NCI-H1092 treated with DMSO at 0.1 percent for 48 hours (cell line): ENCODE measurements at regions not wholly inside any gene's neighbourhood (a gene's known extent, or its start where the extent isn't known, plus 50 kb on each side); places are given as distances from the start of the nearest gene placed in this dataset.

Experiments used
- DNase-seq: peaks from one replicate; lab custom pipeline; 2025; lab: John Stamatoyannopoulos, UW

DNA sequence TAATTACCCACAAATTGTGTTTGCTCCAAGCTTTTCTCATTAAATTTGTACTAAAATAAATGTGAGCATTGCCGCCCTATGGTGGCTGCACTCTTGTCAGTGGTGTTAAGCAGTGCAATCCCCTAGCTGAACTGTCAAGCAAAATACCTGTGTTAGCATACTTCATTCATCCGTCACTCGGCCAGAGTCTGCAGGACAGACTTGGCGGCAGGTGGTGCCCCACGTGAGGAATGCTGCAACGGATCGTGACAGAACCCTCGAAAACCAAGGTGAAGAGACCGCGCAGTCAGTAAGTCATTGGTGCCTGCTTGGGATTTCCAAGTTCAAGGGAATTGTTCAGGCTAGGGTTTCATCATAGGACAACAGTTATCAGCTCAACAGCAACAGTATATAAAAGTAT is 1592.1 kb upstream of the TENM4 start:
- DNase-seq = no peak

DNA sequence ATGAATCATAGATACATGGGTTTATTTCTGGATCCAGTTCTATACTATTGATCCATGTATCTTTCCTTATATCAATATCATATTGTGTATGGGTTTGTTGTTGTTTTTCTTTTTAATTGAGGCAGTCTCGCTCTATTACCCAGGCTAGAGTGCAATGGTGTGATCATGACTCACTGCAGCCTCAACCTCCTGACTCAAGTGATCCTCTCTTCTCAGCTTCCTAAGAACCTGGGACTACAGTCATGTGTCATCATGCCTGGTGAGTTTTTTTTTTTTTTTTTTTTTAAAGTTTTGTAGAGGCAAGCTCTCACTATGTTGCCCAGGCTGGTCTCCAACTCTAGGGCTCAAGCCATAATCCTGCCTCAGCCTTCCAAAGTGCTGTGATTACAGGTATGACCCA is 1589.4 kb upstream of the TENM4 start:
- DNase-seq = no peak

GRCh38 chr11:81026032-81026431 is 1585.2 kb upstream of the TENM4 start:
- no peak for DNase-seq

- no peak for DNase-seq
Observed at GRCh38 chr11:81022057-81022456, 1581.2 kb upstream of the TENM4 start.

DNA sequence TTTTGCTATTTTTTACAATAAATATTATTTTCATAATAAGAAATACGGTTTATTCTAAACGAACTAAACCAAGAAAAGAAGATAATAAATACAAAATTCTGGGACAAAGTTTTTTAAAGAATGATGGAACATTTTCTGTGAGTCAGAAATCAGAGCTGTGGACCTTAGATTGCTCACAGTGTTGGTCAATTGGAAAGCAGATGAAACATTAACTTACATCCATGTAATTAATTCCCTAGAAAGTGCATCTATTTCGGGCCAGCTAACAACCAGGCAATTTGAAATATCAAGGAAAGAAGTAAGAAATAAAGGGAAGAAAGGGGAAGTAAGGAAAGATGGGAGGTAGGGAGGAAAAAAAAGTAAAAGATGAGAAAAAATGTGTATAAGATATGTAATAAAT is 1569.8 kb upstream of the TENM4 start:
- no peak for DNase-seq

GRCh38 chr11:81007046-81007445 is 1566.2 kb upstream of the TENM4 start:
- DNase-seq = peak; percentile 9

DNA sequence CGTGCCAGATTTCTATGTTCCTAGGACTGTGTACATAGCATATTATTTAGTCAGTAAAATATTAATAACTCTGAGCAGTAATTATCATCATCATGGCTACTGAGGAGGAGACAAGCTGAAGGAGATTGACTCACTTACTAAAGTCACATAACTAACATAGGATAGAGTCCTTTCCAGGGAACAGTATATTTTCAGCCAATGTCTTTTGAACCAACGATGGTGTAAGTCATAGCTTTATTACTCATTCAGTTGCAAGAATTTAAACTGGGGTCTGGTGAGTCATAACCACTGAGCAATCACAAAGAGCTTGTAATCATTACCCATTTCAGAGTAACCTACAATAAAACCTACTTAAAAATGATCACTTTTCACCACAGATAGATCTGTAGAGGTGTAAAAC is 1564.8 kb upstream of the TENM4 start:
- DNase-seq = no peak

- DNase-seq = no peak
Observed at GRCh38 chr11:81004576-81004975, 1563.7 kb upstream of the TENM4 start.

GRCh38 chr11:81002374-81002773 is 1561.5 kb upstream of the TENM4 start:
- no peak for DNase-seq

DNA sequence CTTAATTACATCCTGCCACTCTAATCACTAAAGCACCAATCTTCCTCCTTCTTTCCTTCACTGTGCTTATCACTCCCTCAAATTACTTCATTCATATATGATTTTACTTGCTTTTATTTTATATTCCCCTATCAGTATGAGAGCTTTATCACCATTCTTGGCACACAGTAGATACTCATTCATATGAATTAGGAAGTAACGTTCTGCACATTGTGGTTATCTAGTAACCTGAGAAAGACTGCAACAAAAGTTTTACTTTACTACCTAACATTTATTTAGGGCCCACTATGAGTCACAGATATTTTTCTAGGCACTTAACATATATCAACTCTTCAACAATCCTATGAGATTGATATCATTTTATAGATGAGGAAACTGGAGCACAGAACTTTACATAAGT is 1559.9 kb upstream of the TENM4 start:
- no peak for DNase-seq

- no peak for DNase-seq
Observed at GRCh38 chr11:81000334-81000733, 1559.5 kb upstream of the TENM4 start.

DNA sequence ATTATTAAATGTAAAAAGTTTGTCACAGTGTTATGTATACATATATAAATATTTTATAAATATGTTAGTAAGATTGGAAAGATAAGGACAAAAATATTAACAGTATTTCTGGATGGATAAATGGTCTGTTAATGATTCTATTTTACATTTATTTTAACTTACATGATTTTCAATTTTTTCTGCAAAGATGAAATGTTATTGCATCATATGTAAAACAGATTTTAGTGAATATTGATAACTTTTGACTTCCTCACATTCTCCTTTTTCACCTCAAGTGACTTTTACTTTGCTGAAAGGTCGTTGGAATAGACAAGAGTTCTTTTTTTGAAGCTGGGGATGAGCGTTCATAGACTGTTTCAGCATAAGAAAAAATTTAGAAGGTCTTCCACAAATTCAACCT is 1554.7 kb upstream of the TENM4 start:
- DNase-seq = no peak

DNA sequence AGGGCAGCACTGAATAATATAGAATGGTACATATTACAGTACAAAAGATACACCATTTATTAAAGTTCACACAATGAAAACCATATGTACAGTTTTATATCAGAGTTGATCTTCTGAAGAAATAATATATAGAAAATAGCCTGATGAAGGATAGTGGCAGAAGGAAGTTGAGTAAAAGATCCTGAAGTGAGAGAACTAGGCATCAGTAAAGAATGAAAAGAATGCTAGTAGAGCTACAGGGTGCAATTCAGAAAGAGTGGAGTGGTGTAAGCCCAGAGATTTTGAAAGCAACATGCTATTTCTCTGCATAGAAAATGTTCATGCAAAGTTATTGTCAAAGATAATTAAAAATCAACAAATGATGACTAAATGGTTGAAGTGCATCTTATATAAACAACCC is 1552.7 kb upstream of the TENM4 start:
- no peak for DNase-seq

GRCh38 chr11:80990885-80991284 is 1550.1 kb upstream of the TENM4 start:
- no peak for DNase-seq

- DNase-seq = no peak
Observed at GRCh38 chr11:80987171-80987570, 1546.3 kb upstream of the TENM4 start.

DNA sequence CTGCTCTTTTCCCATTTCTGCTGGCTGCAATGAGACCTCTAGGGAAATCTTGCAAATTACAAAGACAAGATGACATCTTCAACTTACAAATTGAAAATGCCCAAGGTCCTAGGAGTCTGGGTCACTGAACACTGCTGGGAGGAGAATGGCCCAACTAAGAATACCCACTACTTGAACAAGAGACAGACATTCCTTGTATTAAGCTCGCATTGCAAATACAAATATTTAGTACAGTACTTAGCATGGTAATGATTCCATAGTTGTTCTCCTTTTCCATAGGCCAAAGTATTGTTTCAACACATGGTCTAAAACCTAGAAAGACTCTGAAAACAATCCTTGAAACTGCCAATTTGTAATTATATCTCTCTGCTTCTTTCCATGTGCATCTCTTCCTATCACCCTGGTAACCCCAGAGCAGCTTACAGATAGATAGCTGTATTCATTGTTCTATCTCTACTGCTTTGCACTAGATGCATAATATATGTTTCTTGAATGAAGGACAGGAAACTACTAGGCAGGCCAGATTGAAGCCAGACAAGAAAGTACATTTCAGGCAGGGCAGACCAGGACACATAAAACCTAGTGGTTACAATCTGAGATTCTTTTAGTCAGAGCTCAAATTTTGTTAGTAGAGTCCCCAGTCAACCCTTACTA is 1545.7 kb upstream of the TENM4 start:
- DNase-seq = no peak

DNA sequence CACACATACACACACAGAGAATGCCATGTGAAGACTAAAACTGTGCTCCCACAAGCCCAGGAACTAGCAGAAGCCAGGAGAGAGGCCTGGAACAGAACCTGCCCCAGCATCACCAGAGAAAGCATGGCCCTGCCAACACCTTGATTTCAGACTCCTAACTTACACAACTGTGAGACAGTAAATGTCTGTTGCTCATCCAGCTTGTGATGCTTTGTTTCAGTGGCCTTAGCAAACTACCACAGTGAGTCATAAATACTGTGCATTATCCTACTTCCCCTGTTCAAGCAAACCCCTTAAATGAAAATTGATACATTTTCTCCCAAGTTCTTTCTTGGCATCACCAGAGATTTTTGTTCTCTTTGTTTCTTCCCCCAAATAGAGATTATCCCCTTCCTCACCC is 1539.4 kb upstream of the TENM4 start:
- DNase-seq = no peak

GRCh38 chr11:80973786-80974185 is 1533.0 kb upstream of the TENM4 start:
- DNase-seq = no peak

DNA sequence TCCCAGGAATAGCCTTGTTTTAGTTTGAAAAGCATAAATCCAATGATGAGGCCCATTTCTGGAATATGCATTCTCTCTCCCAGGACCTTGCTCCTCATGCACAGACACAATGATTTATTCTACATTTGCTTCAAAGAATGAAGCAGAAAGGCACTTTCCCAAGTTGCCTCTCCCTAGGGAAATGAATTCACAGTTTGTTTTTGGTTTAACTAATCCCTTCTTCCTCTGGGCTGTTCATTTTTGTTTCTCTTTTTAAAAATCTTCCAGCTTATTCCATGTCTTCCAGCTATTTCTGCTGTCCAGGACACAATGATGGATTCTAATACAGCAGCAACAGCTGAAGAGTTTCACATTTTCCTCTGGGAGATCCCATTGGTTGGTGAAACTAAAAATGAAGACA is 1529.2 kb upstream of the TENM4 start:
- no peak for DNase-seq

DNA sequence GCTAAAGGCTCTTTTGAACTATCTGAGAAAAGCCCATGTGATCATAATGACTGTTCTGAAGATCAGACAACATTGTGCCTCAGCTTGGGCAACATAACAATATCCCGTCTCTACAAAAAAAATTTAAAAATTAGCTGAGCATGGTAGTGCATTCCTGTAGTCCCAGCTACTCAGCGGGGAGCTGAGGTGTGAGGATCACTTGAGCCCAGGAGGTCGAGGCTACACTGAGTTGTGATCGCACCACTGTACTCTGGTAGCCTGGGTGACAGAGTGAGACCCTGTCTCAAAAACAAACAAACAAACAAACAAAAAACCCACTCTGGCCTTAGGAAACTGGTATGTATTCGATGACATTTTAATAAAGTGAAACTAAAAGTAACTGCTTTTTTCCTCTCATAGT is 1526.8 kb upstream of the TENM4 start:
- no peak for DNase-seq

DNA sequence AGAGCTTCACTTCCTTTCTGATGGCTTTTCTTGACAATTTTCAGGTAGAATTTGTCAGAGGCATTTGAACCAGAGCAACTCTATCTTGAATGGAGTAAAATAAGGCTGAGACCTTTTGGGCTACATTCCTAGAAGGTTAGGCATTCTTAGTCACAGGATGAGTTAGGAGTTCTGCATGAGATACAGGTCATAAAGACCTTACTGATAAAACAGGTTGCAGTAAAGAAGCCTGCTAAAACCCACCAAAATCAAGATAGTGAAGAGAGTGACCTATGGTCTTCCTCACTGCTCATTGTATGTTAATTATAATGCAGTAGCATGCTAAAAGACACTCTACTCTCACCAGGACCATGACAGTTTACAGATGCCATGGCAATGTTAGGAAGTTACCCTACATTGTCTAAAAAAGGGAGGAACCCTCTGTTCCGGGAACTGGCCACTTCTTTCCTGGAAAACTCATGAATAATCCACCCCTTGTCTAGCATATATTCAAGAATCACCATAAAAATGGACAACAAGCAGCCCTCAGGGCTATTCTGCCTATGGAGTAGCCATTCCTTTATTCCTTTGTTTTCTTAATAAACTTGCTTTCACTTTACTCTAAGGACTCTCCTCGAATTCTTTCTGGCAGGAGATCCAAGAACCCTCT is 1519.7 kb upstream of the TENM4 start:
- no peak for DNase-seq

DNA sequence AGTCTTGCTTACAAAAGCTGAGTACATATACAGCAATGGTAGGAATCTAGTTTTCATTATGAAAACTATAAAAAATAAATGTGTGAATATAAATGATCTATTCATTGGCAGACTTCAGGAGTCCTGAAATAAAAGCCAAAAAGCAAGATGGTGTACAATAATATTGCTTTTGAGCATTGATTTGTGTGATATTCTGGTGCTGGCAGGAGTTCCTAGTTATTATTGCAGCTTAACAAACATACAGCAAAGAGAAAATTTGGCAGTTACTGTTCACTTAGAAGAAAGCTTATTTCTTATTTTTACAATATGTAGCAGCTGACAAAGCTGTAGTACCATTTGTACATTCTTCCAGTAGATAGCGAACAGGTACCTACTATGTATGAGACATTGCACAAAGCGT is 1518.9 kb upstream of the TENM4 start:
- DNase-seq = no peak

- no peak for DNase-seq
Observed at GRCh38 chr11:80958987-80959386, 1518.2 kb upstream of the TENM4 start.

GRCh38 chr11:80958361-80958760 is 1517.5 kb upstream of the TENM4 start:
- DNase-seq = no peak
